ENCODE measurements at regions not wholly inside any gene's neighbourhood (a gene's known extent, or its start where the extent isn't known, plus 50 kb on each side); places are given as distances from the start of the nearest gene placed in this dataset.

- TF ChIP-seq CTCF (IDR thresholded peaks at IDR 0.05) (no peak), ZFX (IDR thresholded peaks at IDR 0.05; ENCODE audit: borderline replicate concordance) (no peak)
Measured at GRCh38 chr4:3663791-3664190, 102.4 kb upstream of the ADRA2C start.
